Bronchial epithelial cell (primary cell): ENCODE measurements at regions not wholly inside any gene's neighbourhood (a gene's known extent, or its start where the extent isn't known, plus 50 kb on each side); places are given as distances from the start of the nearest gene placed in this dataset.

Experiments
- DNase-seq: peaks from one replicate; pipeline ENCODE4 v3.0.0-alpha.2; 2010; ENCODE audit warnings: low read depth
- FAIRE-seq: peaks from 2 replicates; lab custom pipeline; 2011; peaks lifted over from hg19 to GRCh38; lab: Jason Lieb, UNC
- H3K27me3 ChIP-seq: 2 replicates; pipeline ENCODE4 v1.5.1; 2011; ENCODE audit warnings: low read length; ENCODE audit not compliant: control insufficient read depth, insufficient read depth
- H3K36me3 ChIP-seq: 2 replicates; pipeline ENCODE4 v1.5.1; 2011; ENCODE audit warnings: low read length; ENCODE audit not compliant: control insufficient read depth, insufficient read depth
- H3K4me3 ChIP-seq: 2 replicates; pipeline ENCODE4 v1.5.1; 2011; ENCODE audit warnings: mild to moderate bottlenecking, low read depth, low read length, control low read depth
- CTCF ChIP-seq: IDR thresholded peaks from 2 replicates; pipeline ENCODE4 v1.5.1; 2011; ENCODE audit warnings: mild to moderate bottlenecking, moderate library complexity, low read length, control low read depth, inconsistent platforms; ENCODE audit not compliant: insufficient read depth, severe bottlenecking

GRCh38 chr12:23415180-23415579 lies 534.3 kb downstream of the SOX5 start:
- no peak overlapping the region for H3K4me3 ChIP-seq
- FAIRE-seq (no peak), DNase-seq (no peak)
- TF ChIP-seq CTCF = no peak
- no peaks in the 10 kb centered on the region for H3K27me3 ChIP-seq
- H3K36me3 ChIP-seq = no peaks in the 10 kb centered on the region

- Histone ChIP-seq H3K27me3 (no peaks in the 10 kb centered on the region), H3K36me3 (no peaks in the 10 kb centered on the region), H3K4me3 (no peak overlapping the region)
- no peak for TF ChIP-seq CTCF
- FAIRE-seq = no peak
- DNase-seq = peak; percentile 11
These were observed 527.9 kb downstream of the SOX5 start for GRCh38 chr12:23421556-23421955.

GRCh38 chr12:23423097-23423687 lies 526.3 kb downstream of the SOX5 start:
- H3K36me3 ChIP-seq = no peaks in the 10 kb centered on the region
- no peak for DNase-seq
- no peak overlapping the region for H3K4me3 ChIP-seq
- FAIRE-seq = no peak
- H3K27me3 ChIP-seq = no peaks in the 10 kb centered on the region
- no peak for TF ChIP-seq CTCF

GRCh38 chr12:23423796-23424195 lies 525.7 kb downstream of the SOX5 start:
- no peak for TF ChIP-seq CTCF
- FAIRE-seq = no peak
- H3K4me3 ChIP-seq = no peak overlapping the region
- no peaks in the 10 kb centered on the region for H3K36me3 ChIP-seq
- DNase-seq = no peak
- H3K27me3 ChIP-seq = no peaks in the 10 kb centered on the region

- TF ChIP-seq CTCF = no peak
- no peak for FAIRE-seq
- no peak overlapping the region for H3K4me3 ChIP-seq
- DNase-seq = no peak
- no peaks in the 10 kb centered on the region for H3K36me3 ChIP-seq
- H3K27me3 ChIP-seq = no peaks in the 10 kb centered on the region
These were observed 524.8 kb downstream of the SOX5 start for GRCh38 chr12:23424685-23425084.

GRCh38 chr12:23426328-23426727 lies 523.1 kb downstream of the SOX5 start:
- no peak for FAIRE-seq
- Histone ChIP-seq H3K27me3 (no peaks in the 10 kb centered on the region), H3K36me3 (no peaks in the 10 kb centered on the region), H3K4me3 (no peak overlapping the region)
- no peak for TF ChIP-seq CTCF
- DNase-seq = no peak
